DOHH2 (cell line): ENCODE measurements at regions not wholly inside any gene's neighbourhood (a gene's known extent, or its start where the extent isn't known, plus 50 kb on each side); places are given as distances from the start of the nearest gene placed in this dataset.

Experiments
- CTCF ChIP-seq: fragments of 200-600 bp; sonication (generic); IDR thresholded peaks from one replicate; pipeline ENCODE4 v1.5.1; 2014; ENCODE audit warnings: antibody characterized with exemption, mild to moderate bottlenecking, low read depth, low read length; ENCODE audit not compliant: poor library complexity, severe bottlenecking
- EZH2phosphoT487 ChIP-seq: fragments of 200-600 bp; sonication (generic); IDR thresholded peaks from 2 replicates; pipeline ENCODE4 v1.6.1; 2017; ENCODE audit warnings: borderline replicate concordance, mild to moderate bottlenecking, antibody characterized with exemption, low read length, moderate library complexity, mixed read lengths

- no peak for TF ChIP-seq CTCF
- TF ChIP-seq EZH2phosphoT487 = no peak
These were observed 52.7 kb upstream of the SYT6 start for GRCh38 chr1:114206392-114206791.
